ENCODE measurements at regions not wholly inside any gene's neighbourhood (a gene's known extent, or its start where the extent isn't known, plus 50 kb on each side); places are given as distances from the start of the nearest gene placed in this dataset.

GRCh38 chr5:96229188-96229587 lies 203.9 kb downstream of the PCSK1 start:
- no peak overlapping the region for H3K27ac Mint-ChIP-seq
- POLR2A ChIA-PET = no interaction called here
- TF ChIP-seq ZNF232 (CRISPR knock-in tag; IDR thresholded peaks at IDR 0.05) (no peak), GTF2I (CRISPR knock-in tag; conservative IDR thresholded peaks at IDR 0.05) (no peak), ZSCAN18 (CRISPR knock-in tag; IDR thresholded peaks at IDR 0.05) (no peak), ZNF317 (CRISPR knock-in tag; IDR thresholded peaks at IDR 0.05; ENCODE audit: borderline replicate concordance, low read depth) (no peak), ZNF263 (CRISPR knock-in tag; IDR thresholded peaks at IDR 0.05; ENCODE audit: low read depth) (no peak), PREB (CRISPR knock-in tag; IDR thresholded peaks at IDR 0.05; ENCODE audit: borderline replicate concordance) (no peak), CREM (CRISPR knock-in tag; IDR thresholded peaks at IDR 0.05) (no peak), GRHL2 (CRISPR knock-in tag; IDR thresholded peaks at IDR 0.05; ENCODE audit: insufficient replicate concordance, severe bottlenecking) (no peak)
- TF ChIP-seq, protein P1, sequence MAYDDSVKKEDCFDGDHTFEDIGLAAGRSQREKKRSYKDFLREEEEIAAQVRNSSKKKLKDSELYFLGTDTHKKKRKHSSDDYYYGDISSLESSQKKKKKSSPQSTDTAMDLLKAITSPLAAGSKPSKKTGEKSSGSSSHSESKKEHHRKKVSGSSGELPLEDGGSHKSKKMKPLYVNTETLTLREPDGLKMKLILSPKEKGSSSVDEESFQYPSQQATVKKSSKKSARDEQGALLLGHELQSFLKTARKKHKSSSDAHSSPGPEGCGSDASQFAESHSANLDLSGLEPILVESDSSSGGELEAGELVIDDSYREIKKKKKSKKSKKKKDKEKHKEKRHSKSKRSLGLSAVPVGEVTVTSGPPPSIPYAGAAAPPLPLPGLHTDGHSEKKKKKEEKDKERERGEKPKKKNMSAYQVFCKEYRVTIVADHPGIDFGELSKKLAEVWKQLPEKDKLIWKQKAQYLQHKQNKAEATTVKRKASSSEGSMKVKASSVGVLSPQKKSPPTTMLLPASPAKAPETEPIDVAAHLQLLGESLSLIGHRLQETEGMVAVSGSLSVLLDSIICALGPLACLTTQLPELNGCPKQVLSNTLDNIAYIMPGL (CRISPR knock-in tag; IDR thresholded peaks at IDR 0.05) = no peak
- TF ChIP-seq, protein P2, sequence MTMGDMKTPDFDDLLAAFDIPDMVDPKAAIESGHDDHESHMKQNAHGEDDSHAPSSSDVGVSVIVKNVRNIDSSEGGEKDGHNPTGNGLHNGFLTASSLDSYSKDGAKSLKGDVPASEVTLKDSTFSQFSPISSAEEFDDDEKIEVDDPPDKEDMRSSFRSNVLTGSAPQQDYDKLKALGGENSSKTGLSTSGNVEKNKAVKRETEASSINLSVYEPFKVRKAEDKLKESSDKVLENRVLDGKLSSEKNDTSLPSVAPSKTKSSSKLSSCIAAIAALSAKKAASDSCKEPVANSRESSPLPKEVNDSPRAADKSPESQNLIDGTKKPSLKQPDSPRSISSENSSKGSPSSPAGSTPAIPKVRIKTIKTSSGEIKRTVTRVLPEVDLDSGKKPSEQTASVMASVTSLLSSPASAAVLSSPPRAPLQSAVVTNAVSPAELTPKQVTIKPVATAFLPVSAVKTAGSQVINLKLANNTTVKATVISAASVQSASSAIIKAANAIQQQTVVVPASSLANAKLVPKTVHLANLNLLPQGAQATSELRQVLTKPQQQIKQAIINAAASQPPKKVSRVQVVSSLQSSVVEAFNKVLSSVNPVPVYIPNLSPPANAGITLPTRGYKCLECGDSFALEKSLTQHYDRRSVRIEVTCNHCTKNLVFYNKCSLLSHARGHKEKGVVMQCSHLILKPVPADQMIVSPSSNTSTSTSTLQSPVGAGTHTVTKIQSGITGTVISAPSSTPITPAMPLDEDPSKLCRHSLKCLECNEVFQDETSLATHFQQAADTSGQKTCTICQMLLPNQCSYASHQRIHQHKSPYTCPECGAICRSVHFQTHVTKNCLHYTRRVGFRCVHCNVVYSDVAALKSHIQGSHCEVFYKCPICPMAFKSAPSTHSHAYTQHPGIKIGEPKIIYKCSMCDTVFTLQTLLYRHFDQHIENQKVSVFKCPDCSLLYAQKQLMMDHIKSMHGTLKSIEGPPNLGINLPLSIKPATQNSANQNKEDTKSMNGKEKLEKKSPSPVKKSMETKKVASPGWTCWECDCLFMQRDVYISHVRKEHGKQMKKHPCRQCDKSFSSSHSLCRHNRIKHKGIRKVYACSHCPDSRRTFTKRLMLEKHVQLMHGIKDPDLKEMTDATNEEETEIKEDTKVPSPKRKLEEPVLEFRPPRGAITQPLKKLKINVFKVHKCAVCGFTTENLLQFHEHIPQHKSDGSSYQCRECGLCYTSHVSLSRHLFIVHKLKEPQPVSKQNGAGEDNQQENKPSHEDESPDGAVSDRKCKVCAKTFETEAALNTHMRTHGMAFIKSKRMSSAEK (CRISPR knock-in tag; IDR thresholded peaks at IDR 0.05; ENCODE audit: borderline replicate concordance) = no peak
- ATAC-seq (no peak), DNase-seq (ENCODE audit: low spot score) (no peak)
- H3K36me3 Mint-ChIP-seq = no peaks in the 10 kb centered on the region
- H3K9me3 Mint-ChIP-seq = no peaks in the 10 kb centered on the region
- H3K4me1 Mint-ChIP-seq = no peaks in the 10 kb centered on the region
- no peak overlapping the region for H3K4me3 Mint-ChIP-seq
- CTCF ChIA-PET = no interaction called here
- no peaks in the 10 kb centered on the region for H3K27me3 Mint-ChIP-seq (ENCODE audit: low read depth)

GRCh38 chr5:96228408-96228807 lies 204.6 kb downstream of the PCSK1 start:
- no peak overlapping the region for H3K4me3 Mint-ChIP-seq
- no peaks in the 10 kb centered on the region for H3K36me3 Mint-ChIP-seq
- no peaks in the 10 kb centered on the region for H3K4me1 Mint-ChIP-seq
- no peaks in the 10 kb centered on the region for H3K27me3 Mint-ChIP-seq (ENCODE audit: low read depth)
- no peak for DNase-seq (ENCODE audit: low spot score)
- H3K9me3 Mint-ChIP-seq = no peaks in the 10 kb centered on the region
- ChIA-PET CTCF (interaction anchor here (0.6 kb wide), 1 partner anchor 12 kb away, joined by 3 read pairs; no protein-coding TSS in a partner anchor), POLR2A (no interaction called here)
- no peak overlapping the region for H3K27ac Mint-ChIP-seq
- ATAC-seq = no peak
- no peak for TF ChIP-seq CBFB (CRISPR knock-in tag; IDR thresholded peaks at IDR 0.05; ENCODE audit: low read depth)
- no peak for TF ChIP-seq OVOL2 (CRISPR knock-in tag; IDR thresholded peaks at IDR 0.05; ENCODE audit: borderline replicate concordance)
- no peak for TF ChIP-seq ZNF512 (CRISPR knock-in tag; IDR thresholded peaks at IDR 0.05; ENCODE audit: borderline replicate concordance)
- no peak for TF ChIP-seq STAT6 (CRISPR knock-in tag; conservative IDR thresholded peaks at IDR 0.05; ENCODE audit: low read depth)
- TF ChIP-seq, protein P3, sequence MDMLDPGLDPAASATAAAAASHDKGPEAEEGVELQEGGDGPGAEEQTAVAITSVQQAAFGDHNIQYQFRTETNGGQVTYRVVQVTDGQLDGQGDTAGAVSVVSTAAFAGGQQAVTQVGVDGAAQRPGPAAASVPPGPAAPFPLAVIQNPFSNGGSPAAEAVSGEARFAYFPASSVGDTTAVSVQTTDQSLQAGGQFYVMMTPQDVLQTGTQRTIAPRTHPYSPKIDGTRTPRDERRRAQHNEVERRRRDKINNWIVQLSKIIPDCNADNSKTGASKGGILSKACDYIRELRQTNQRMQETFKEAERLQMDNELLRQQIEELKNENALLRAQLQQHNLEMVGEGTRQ (CRISPR knock-in tag; IDR thresholded peaks at IDR 0.05) = no peak
- no peak for TF ChIP-seq MXD4 (CRISPR knock-in tag; IDR thresholded peaks at IDR 0.05; ENCODE audit: borderline replicate concordance)
- TF ChIP-seq ELF4 (CRISPR knock-in tag; IDR thresholded peaks at IDR 0.05; ENCODE audit: low read depth) = no peak
